C4-2B (cell line): ENCODE measurements at regions not wholly inside any gene's neighbourhood (a gene's known extent, or its start where the extent isn't known, plus 50 kb on each side); places are given as distances from the start of the nearest gene placed in this dataset.

Source experiments
- CTCF ChIP-seq: fragments of 450-650 bp; conservative IDR thresholded peaks from 2 replicates; pipeline ENCODE4 v1.5.1; 2017; ENCODE audit warnings: mild to moderate bottlenecking
- ZFX ChIP-seq: fragments of 450-650 bp; IDR thresholded peaks from 2 replicates; pipeline ENCODE4 v1.6.1; 2017

- TF ChIP-seq CTCF (no peak), ZFX (no peak)
Observed at GRCh38 chr10:10630281-10630680, 387.4 kb upstream of the CELF2 start.
